Keratinocyte (primary cell): ENCODE measurements at regions not wholly inside any gene's neighbourhood (a gene's known extent, or its start where the extent isn't known, plus 50 kb on each side); places are given as distances from the start of the nearest gene placed in this dataset.

Source experiments
- EZH2 ChIP-seq: IDR thresholded peaks from one replicate; pipeline ENCODE4 v1.6.1; 2012; ENCODE audit warnings: inconsistent platforms, mild to moderate bottlenecking, low read length, moderate library complexity
- TF ChIP-seq, protein P1 (sequence below), 3 experiments: IDR thresholded peaks in 1 of 3; conservative IDR thresholded peaks in 1 of 3; optimal IDR thresholded peaks in 1 of 3; 2 replicates in 2 of 3; 3 replicates in 1 of 3; pipeline versions ENCODE3 to v1.5.1; 2011; ENCODE audit warnings: low read length in 3 of 3, mild to moderate bottlenecking in 3 of 3, moderate library complexity in 2 of 3, control low read depth in 1 of 3, inconsistent platforms in 1 of 3; ENCODE audit not compliant: insufficient read depth in 2 of 3; ENCODE audit errors: extremely low read depth in 1 of 3

DNA sequence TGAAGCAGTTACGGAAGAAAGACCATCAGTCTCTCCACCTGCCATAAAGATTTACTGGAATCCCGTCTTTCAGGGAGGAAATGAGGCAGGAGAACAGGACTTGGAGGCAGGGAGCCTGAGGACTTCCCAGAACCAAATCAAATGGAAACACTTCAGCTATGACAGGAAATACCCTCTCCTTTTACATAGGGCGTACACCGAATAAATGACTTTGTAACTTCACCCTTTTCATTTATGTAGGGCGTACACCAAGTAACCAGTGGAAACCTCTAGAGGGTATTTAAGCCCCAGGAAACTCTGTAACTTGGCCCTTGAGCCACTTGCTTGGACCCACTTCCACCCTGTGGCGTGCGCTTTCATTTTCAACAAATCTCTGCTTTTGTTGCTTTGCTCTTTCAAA, 218.3 kb upstream of the SLC39A10 start:
- TF ChIP-seq, protein P1, sequence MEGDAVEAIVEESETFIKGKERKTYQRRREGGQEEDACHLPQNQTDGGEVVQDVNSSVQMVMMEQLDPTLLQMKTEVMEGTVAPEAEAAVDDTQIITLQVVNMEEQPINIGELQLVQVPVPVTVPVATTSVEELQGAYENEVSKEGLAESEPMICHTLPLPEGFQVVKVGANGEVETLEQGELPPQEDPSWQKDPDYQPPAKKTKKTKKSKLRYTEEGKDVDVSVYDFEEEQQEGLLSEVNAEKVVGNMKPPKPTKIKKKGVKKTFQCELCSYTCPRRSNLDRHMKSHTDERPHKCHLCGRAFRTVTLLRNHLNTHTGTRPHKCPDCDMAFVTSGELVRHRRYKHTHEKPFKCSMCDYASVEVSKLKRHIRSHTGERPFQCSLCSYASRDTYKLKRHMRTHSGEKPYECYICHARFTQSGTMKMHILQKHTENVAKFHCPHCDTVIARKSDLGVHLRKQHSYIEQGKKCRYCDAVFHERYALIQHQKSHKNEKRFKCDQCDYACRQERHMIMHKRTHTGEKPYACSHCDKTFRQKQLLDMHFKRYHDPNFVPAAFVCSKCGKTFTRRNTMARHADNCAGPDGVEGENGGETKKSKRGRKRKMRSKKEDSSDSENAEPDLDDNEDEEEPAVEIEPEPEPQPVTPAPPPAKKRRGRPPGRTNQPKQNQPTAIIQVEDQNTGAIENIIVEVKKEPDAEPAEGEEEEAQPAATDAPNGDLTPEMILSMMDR (optimal IDR thresholded peaks at IDR 0.05 in 1 of 3, IDR thresholded peaks at IDR 0.05 in 1 of 3, conservative IDR thresholded peaks at IDR 0.05 in 1 of 3; ENCODE audit: extremely low read depth in 1 of 3, insufficient read depth in 2 of 3, low read length in 3 of 3), result no peak
- no peak for TF ChIP-seq EZH2
